H9 (cell line): ENCODE measurements at regions not wholly inside any gene's neighbourhood (a gene's known extent, or its start where the extent isn't known, plus 50 kb on each side); places are given as distances from the start of the nearest gene placed in this dataset.
A peak's percentile ranks its signal among the peaks of the same experiment; 100 is the strongest.

Experiments used
- DNase-seq: peaks from one replicate; pipeline ENCODE4 v3.0.0-alpha.2; 2017
- H2AFZ ChIP-seq: one replicate; pipeline ENCODE4 v1.6.1; 2013; ENCODE audit warnings: mild to moderate bottlenecking, low read length, control low read depth, moderate library complexity
- H2AK5ac ChIP-seq: 2 replicates; pipeline ENCODE4 v1.6.1; 2013; ENCODE audit warnings: low read length, control low read depth, mixed read lengths; ENCODE audit not compliant: insufficient read length
- H2BK120ac ChIP-seq: one replicate; pipeline ENCODE4 v1.6.1; 2013; ENCODE audit warnings: low read depth, mild to moderate bottlenecking, low read length, control low read depth, inconsistent platforms; ENCODE audit not compliant: poor library complexity, severe bottlenecking
- H2BK12ac ChIP-seq: 2 replicates; pipeline ENCODE4 v1.6.1; 2013; ENCODE audit warnings: low read length, control low read depth, mixed read lengths, low read depth; ENCODE audit not compliant: insufficient read length
- H2BK15ac ChIP-seq: 2 replicates; pipeline ENCODE4 v1.6.1; 2013; ENCODE audit warnings: low read depth, low read length, control low read depth
- H2BK20ac ChIP-seq: one replicate; pipeline ENCODE4 v1.6.1; 2013; ENCODE audit warnings: low read depth, mild to moderate bottlenecking, low read length, control low read depth, inconsistent platforms; ENCODE audit not compliant: poor library complexity, severe bottlenecking
- H2BK5ac ChIP-seq: 2 replicates; pipeline ENCODE4 v1.6.1; 2013; ENCODE audit warnings: low read length, control low read depth, mixed read lengths; ENCODE audit not compliant: insufficient read length
- H3K14ac ChIP-seq: 2 replicates; pipeline ENCODE4 v1.6.1; 2013; ENCODE audit warnings: low read length, control low read depth; ENCODE audit not compliant: insufficient read depth
- H3K18ac ChIP-seq: 2 replicates; pipeline ENCODE4 v1.6.1; 2013; ENCODE audit warnings: low read depth, mild to moderate bottlenecking, mixed read lengths, low read length, control low read depth; ENCODE audit not compliant: insufficient read length
- H3K23ac ChIP-seq: 2 replicates; pipeline ENCODE4 v1.6.1; 2013; ENCODE audit warnings: low read length, control low read depth, mixed read lengths, low read depth; ENCODE audit not compliant: insufficient read length
- H3K23me2 ChIP-seq: 2 replicates; pipeline ENCODE4 v1.6.1; 2013; ENCODE audit warnings: low read depth, mild to moderate bottlenecking, mixed read lengths, low read length, control low read depth; ENCODE audit not compliant: insufficient read length, poor library complexity, severe bottlenecking
- H3K27ac ChIP-seq: 2 replicates; pipeline ENCODE4 v1.5.1; 2013; ENCODE audit warnings: low read length, control low read depth, mixed read lengths, low read depth; ENCODE audit not compliant: insufficient read length
- H3K27me3 ChIP-seq: 2 replicates; pipeline ENCODE4 v1.6.1; 2013; ENCODE audit warnings: low read length, control low read depth, inconsistent platforms; ENCODE audit not compliant: insufficient read depth
- H3K4ac ChIP-seq: 2 replicates; pipeline ENCODE4 v1.6.1; 2013; ENCODE audit warnings: low read depth, mild to moderate bottlenecking, control low read depth, inconsistent platforms, low read length, moderate library complexity
- H3K4me1 ChIP-seq: 2 replicates; pipeline ENCODE4 v1.6.1; 2013; ENCODE audit warnings: low read length, control low read depth, inconsistent platforms; ENCODE audit not compliant: insufficient read depth
- H3K4me2 ChIP-seq: 2 replicates; pipeline ENCODE4 v1.6.1; 2013; ENCODE audit warnings: low read length, control low read depth, mixed read lengths; ENCODE audit not compliant: insufficient read length, insufficient read depth
- H3K56ac ChIP-seq: 2 replicates; pipeline ENCODE4 v1.6.1; 2013; ENCODE audit warnings: low read depth, mild to moderate bottlenecking, mixed read lengths, low read length, control low read depth; ENCODE audit not compliant: insufficient read length
- H3K79me1 ChIP-seq: 2 replicates; pipeline ENCODE4 v1.6.1; 2013; ENCODE audit warnings: low read depth, mild to moderate bottlenecking, moderate library complexity, low read length, control low read depth, inconsistent platforms; ENCODE audit not compliant: insufficient read depth, poor library complexity, severe bottlenecking
- H3K79me2 ChIP-seq: 2 replicates; pipeline ENCODE4 v1.6.1; 2013; ENCODE audit warnings: low read length, control low read depth, inconsistent platforms; ENCODE audit not compliant: insufficient read depth
- H3K9ac ChIP-seq: 2 replicates; pipeline ENCODE4 v1.6.1; 2013; ENCODE audit warnings: low read length, control low read depth, mixed read lengths; ENCODE audit not compliant: insufficient read length; ENCODE audit errors: extremely low read depth
- H3K9me3 ChIP-seq: one replicate; pipeline ENCODE4 v1.6.1; 2013; ENCODE audit warnings: low read depth, low read length, inconsistent platforms; ENCODE audit not compliant: control insufficient read depth
- H3T11ph ChIP-seq: one replicate; pipeline ENCODE4 v1.6.1; 2013; ENCODE audit warnings: mild to moderate bottlenecking, low read length, control low read depth, inconsistent platforms
- H4K20me1 ChIP-seq: one replicate; pipeline ENCODE4 v1.6.1; 2013; ENCODE audit not compliant: control insufficient read depth, insufficient read length, insufficient read depth
- H4K5ac ChIP-seq: 2 replicates; pipeline ENCODE4 v1.6.1; 2013; ENCODE audit warnings: low read depth, mild to moderate bottlenecking, mixed read lengths, low read length, control low read depth; ENCODE audit not compliant: insufficient read length
- H4K8ac ChIP-seq: replicated peaks from 2 replicates; pipeline ENCODE4 v1.6.1; 2013; ENCODE audit warnings: low read length, control low read depth, mixed read lengths, low read depth; ENCODE audit not compliant: insufficient read length
- H4K91ac ChIP-seq: 2 replicates; pipeline ENCODE4 v1.6.1; 2013; ENCODE audit warnings: low read depth, mild to moderate bottlenecking, moderate library complexity, mixed read lengths, low read length, control low read depth; ENCODE audit not compliant: insufficient read length
- H3K27ac Mint-ChIP-seq, 3 experiments: 2 replicates in 2 of 3; 3 replicates in 1 of 3; pipeline ENCODE4 v1.8.0; 2020 to 2021; ENCODE audit warnings: mixed read lengths in 3 of 3, mild to moderate bottlenecking in 1 of 3, moderate library complexity in 1 of 3
- H3K27me3 Mint-ChIP-seq: 2 replicates; pipeline ENCODE4 v1.8.0; 2021; ENCODE audit warnings: low read depth, mild to moderate bottlenecking, moderate library complexity, mixed read lengths
- H3K36me3 Mint-ChIP-seq, 3 experiments: 2 replicates in 2 of 3; 3 replicates in 1 of 3; pipeline ENCODE4 v1.8.0; 2020 to 2021; ENCODE audit warnings: low read depth in 3 of 3, mixed read lengths in 3 of 3; ENCODE audit not compliant: insufficient read depth in 1 of 3
- H3K4me1 Mint-ChIP-seq, 2 experiments: 2 replicates each; pipeline ENCODE4 v1.8.0; 2020; ENCODE audit warnings: mixed read lengths in 2 of 2
- H3K4me3 Mint-ChIP-seq, 2 experiments: 2 replicates in 1 of 2; 3 replicates in 1 of 2; pipeline ENCODE4 v1.8.0; 2020 to 2021; ENCODE audit warnings: mild to moderate bottlenecking in 2 of 2, mixed read lengths in 2 of 2, moderate library complexity in 1 of 2
- H3K9me3 Mint-ChIP-seq, 2 experiments: 2 replicates in 1 of 2; 3 replicates in 1 of 2; pipeline ENCODE4 v1.8.0; 2020; ENCODE audit warnings: mild to moderate bottlenecking in 2 of 2, mixed read lengths in 2 of 2, moderate library complexity in 1 of 2
- CTCF ChIP-seq: fragments of 200-600 bp; sonication (generic); conservative IDR thresholded peaks from 3 replicates; pipeline ENCODE4 v1.8.0; 2021; ENCODE audit warnings: antibody characterized with exemption, mild to moderate bottlenecking
- WGBS: extraction: QIAGEN DNeasy Blood & Tissue Kit; methylation state at CpG from one replicate; pipeline ENCODE4 v1.1.7; 2013; ENCODE audit warnings: missing lambda C conversion rate, low lambda C conversion rate, mixed read lengths; ENCODE audit not compliant: insufficient read length; ENCODE audit errors: extremely low coverage; 5-methylcytosine and 5-hydroxymethylcytosine counted together

GRCh38 chr2:83071914-83072313, 1387.2 kb downstream of the SUCLG1 start:
- H3K23ac ChIP-seq: no peak overlapping the region
- DNase-seq: no peak

More at GRCh38 chr2:83071914-83072313, 1387.2 kb downstream of the SUCLG1 start:
- H2AK5ac ChIP-seq: no peak overlapping the region
- H3K36me3 Mint-ChIP-seq: no peaks in the 10 kb centered on the region
- H3K4me1 Mint-ChIP-seq: peaks cover 0 to 10% of the 10 kb centered on the region in 2 experiments; a peak in 3 of 4 replicates
- no peaks in the 10 kb centered on the region for H3K9me3 ChIP-seq
- H4K91ac ChIP-seq: no peak overlapping the region
- no peak overlapping the region for H3K27ac ChIP-seq
- H4K20me1 ChIP-seq: no peaks in the 10 kb centered on the region
- H2BK15ac ChIP-seq: no peak overlapping the region
- H3K4me3 Mint-ChIP-seq: no peak overlapping the region
- H2BK20ac ChIP-seq: no peak overlapping the region
- no peak overlapping the region for H3K4me2 ChIP-seq
- H3K56ac ChIP-seq: no peak overlapping the region
- WGBS: no CpG with 5 or more reads among the region's 1 CpG
- H3K14ac ChIP-seq: no peak overlapping the region
- no peak overlapping the region for H3K18ac ChIP-seq
- no peak overlapping the region for H4K5ac ChIP-seq
- no peak overlapping the region for H2BK5ac ChIP-seq
- no peak overlapping the region for H3K4ac ChIP-seq
- H2BK120ac ChIP-seq: no peak overlapping the region
- 0 out of 2 replicates have a peak, but pooled peaks cover 5% of the 10 kb centered on the region for H3K27me3 Mint-ChIP-seq
- H2AFZ ChIP-seq: no peak overlapping the region
- no peak overlapping the region for H2BK12ac ChIP-seq
- peak; percentile 48 for TF ChIP-seq CTCF
- no peak overlapping the region for H3T11ph ChIP-seq
- H3K9ac ChIP-seq: no peak overlapping the region
- H3K27me3 ChIP-seq: no peaks in the 10 kb centered on the region
- H3K79me1 ChIP-seq: no peaks in the 10 kb centered on the region
- no peaks in the 10 kb centered on the region for H3K9me3 Mint-ChIP-seq
- no peaks in the 10 kb centered on the region for H3K23me2 ChIP-seq
- no peaks in the 10 kb centered on the region for H3K4me1 ChIP-seq
- H3K27ac Mint-ChIP-seq: no peak overlapping the region
- H4K8ac ChIP-seq: no peak overlapping the region
- no peaks in the 10 kb centered on the region for H3K79me2 ChIP-seq
